GM21381 (cell line): ENCODE measurements at regions not wholly inside any gene's neighbourhood (a gene's known extent, or its start where the extent isn't known, plus 50 kb on each side); places are given as distances from the start of the nearest gene placed in this dataset.

Source experiments
- ATAC-seq: cut with Tn5 transposase; IDR thresholded peaks from one replicate; pipeline ENCODE4 v1.9.1; 2021; ENCODE audit warnings: mild to moderate bottlenecking, moderate library complexity; ENCODE audit not compliant: unreplicated experiment

GRCh38 chr18:73479477-73479876 lies 611.7 kb upstream of the NETO1 start:
- ATAC-seq: no peak

DNA sequence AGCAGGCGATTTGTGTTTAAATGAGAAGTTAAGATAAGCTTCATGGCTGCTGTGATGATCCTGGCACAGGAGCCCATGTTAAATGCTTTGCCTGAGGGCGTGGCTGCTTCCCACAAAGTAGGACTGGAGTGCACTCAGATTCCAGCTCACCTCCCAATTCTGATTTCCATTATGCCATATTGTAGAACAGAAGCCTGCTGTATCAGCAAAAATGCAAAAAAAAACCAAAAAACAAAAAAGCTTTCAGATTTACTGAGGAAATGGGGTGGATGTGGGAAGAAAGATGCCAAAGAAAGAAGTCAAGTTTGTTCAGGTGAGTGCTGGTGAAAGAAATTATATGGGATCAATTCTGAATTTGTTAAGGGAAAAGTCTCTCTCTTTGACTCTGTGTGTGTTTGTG lies 610.4 kb upstream of the NETO1 start:
- ATAC-seq: no peak

DNA sequence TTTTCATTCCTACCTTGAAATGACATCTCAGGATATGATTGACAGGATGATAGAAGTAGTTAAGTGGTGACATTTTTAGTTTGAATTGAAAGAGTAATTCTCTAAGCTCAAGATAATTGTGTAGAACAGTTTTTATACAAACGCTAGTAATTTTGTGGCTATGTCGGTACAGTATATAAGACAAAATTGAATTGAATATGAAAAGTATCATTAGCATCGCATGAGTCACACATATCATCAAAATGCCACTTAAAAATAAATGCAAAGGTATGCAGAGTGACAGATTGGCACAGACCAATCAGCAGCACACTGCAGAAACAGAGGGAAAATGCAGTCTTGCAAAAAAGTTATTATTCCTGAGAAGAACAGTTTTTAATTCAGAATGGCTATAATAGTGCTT lies 608.2 kb upstream of the NETO1 start:
- no peak for ATAC-seq

GRCh38 chr18:73462092-73462491 lies 594.3 kb upstream of the NETO1 start:
- ATAC-seq: no peak

- ATAC-seq: no peak
These were observed 593.9 kb upstream of the NETO1 start for GRCh38 chr18:73461780-73462059.

- no peak for ATAC-seq
These were observed 593.4 kb upstream of the NETO1 start for GRCh38 chr18:73461038-73461779.

- ATAC-seq: no peak
These were observed 590.6 kb upstream of the NETO1 start for GRCh38 chr18:73458186-73458964.

DNA sequence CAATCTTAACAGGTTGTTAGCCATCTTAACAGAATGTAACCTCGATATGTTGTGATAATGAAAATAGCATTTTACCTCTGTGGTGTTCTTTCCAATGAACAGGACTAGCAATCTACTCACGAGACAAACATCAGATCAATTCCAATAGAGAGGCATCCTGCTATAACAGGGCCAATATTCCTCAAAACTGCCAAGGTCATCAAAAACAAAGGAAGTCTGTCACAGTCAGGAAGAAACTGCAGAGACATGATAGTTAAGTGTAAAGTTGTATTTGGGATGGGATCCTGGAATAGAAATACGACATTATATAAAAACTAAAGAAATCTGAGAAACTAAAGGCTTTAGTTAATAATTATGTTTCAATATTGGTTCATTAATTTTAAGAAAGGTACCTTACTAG lies 588.9 kb upstream of the NETO1 start:
- ATAC-seq: no peak

DNA sequence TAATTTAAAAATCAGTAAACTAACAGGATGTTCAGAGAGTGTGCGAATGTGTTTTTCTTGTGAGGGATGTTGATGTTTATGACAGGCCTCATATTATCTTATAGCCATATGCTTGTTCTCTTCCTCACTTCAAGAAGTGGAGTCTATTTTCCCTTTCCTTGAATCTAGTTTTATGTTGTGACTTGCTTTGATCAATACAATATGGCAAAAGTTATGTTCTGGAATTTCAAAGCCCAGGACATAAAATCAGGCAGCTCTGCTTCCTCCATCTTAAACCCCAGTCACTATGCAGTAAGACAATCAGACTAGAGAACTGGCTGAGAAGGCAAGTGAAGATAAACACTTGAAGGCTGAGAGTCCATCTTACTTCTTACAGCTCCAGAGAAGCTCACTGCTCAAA lies 585.1 kb upstream of the NETO1 start:
- ATAC-seq: no peak

DNA sequence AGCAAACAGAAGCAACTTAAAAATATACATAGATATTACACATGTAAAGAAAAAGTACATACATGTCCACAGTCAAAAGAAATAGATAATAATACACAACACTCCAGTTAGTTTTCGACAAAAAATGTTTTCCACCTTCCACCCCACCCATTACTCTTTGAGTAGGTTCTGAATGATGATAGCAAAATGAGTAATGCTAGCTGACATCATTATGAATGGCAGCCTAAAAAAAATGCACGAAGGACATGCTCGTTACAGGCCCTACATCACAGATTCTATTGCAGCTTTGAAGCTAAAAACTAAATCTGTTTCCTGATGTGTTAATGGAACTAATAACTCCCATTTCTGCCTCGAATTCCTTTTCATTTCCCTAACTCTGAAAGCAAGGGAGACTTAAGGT lies 578.7 kb upstream of the NETO1 start:
- no peak for ATAC-seq

- no peak for ATAC-seq
These were observed 563.8 kb upstream of the NETO1 start for GRCh38 chr18:73431620-73432019.

- ATAC-seq: no peak
These were observed 553.2 kb upstream of the NETO1 start for GRCh38 chr18:73421010-73421409.

GRCh38 chr18:73419531-73419930 lies 551.7 kb upstream of the NETO1 start:
- ATAC-seq: no peak

DNA sequence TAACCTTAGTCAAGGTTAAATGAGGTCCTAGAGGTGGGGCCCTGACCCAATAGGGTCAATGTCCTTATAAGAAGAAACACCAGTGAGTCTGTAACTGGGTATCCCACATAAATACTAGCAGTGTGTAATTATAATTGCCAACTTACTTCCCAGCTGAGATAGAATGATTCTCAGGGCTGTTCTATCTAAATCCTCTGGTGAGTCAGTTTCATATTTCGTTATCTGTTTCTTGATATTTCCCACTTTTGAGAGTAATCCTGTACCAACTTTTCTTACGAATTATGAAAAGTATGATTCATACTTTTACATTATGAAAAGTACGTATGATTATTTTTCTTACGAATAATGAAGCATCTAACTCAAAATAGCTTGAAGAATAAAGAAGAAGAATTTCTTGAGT lies 546.8 kb upstream of the NETO1 start:
- ATAC-seq: no peak

- ATAC-seq: no peak
These were observed 546.3 kb upstream of the NETO1 start for GRCh38 chr18:73414069-73414468.

- ATAC-seq: no peak
These were observed 541.5 kb upstream of the NETO1 start for GRCh38 chr18:73409242-73409641.

DNA sequence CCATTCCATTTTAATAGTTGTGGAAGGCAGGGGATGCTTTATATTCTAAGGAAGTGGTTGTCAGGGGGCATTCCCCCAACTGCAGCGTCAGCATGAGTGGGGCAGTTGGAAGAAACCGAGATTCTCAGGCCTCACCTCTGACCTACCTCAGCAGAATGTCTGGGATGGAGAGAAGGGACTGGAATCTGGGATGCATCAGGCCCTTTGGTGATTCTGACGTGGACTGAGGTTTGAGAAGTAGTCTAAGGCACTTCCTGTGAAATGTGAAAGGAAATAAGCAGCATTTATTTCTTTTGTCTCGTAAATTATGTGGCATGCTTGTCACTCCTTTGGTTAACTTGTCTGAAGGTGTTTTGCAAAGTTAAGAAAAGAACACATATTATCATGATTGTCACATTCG lies 540.7 kb upstream of the NETO1 start:
- no peak for ATAC-seq

- no peak for ATAC-seq
These were observed 539.7 kb upstream of the NETO1 start for GRCh38 chr18:73407506-73407905.

- ATAC-seq: no peak
These were observed 516.5 kb upstream of the NETO1 start for GRCh38 chr18:73384246-73384645.

DNA sequence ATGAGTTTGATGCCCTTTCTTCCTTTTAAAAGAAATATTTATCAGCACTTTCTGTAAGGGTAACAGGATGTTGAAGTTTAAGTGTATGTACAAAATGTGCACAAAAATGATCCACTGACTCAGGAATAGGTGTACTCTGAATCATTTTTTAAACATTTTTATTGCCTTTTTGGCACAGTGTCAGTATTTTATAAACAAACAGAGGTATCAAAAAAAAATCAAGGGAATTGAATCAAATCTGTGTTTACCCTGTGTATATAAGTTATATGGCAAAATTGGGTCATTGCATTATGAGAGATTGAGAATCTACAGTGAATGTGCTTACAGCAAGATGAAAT lies 513.9 kb upstream of the NETO1 start:
- ATAC-seq: no peak

- no peak for ATAC-seq
These were observed 513.4 kb upstream of the NETO1 start for GRCh38 chr18:73381016-73381698.

GRCh38 chr18:73366713-73367112 lies 498.9 kb upstream of the NETO1 start:
- ATAC-seq: no peak
